Ureter (tissue), 1 donor: ENCODE measurements at regions not wholly inside any gene's neighbourhood (a gene's known extent, or its start where the extent isn't known, plus 50 kb on each side); places are given as distances from the start of the nearest gene placed in this dataset.
"Not testable (repeated sequence)": the region's sequence is repeated elsewhere in the genome, so short reads cannot be mapped to it uniquely, and the experiment has no call there.

Source experiments
- DNase-seq: peaks from one replicate; pipeline ENCODE4 v3.0.0-alpha.2; 2020; ENCODE audit warnings: low spot score
- donor health status: DM: yes; HTN: yes; CAD: no.

- no peak for DNase-seq
Observed at GRCh38 chr12:128111333-128111732, 155.6 kb upstream of the TMEM132C start.

- DNase-seq = no peak
Observed at GRCh38 chr12:128111951-128112350, 155.0 kb upstream of the TMEM132C start.

GRCh38 chr12:128113250-128113649, 153.7 kb upstream of the TMEM132C start:
- not testable (repeated sequence) for DNase-seq

GRCh38 chr12:128114485-128114884, 152.5 kb upstream of the TMEM132C start:
- no peak for DNase-seq

- DNase-seq = no peak
Observed at GRCh38 chr12:128116537-128116936, 150.4 kb upstream of the TMEM132C start.

GRCh38 chr12:128120035-128120434, 146.9 kb upstream of the TMEM132C start:
- no peak for DNase-seq

GRCh38 chr12:128121424-128121823, 145.5 kb upstream of the TMEM132C start:
- no peak for DNase-seq

GRCh38 chr12:128123096-128123495, 143.9 kb upstream of the TMEM132C start:
- no peak for DNase-seq

GRCh38 chr12:128131955-128132354, 135.0 kb upstream of the TMEM132C start:
- no peak for DNase-seq

- DNase-seq = no peak
Observed at GRCh38 chr12:128133321-128134073, 133.5 kb upstream of the TMEM132C start.

- DNase-seq = no peak
Observed at GRCh38 chr12:128137140-128137539, 129.8 kb upstream of the TMEM132C start.

GRCh38 chr12:128138125-128138524, 128.8 kb upstream of the TMEM132C start:
- no peak for DNase-seq

- no peak for DNase-seq
Observed at GRCh38 chr12:128140551-128140950, 126.4 kb upstream of the TMEM132C start.

- no peak for DNase-seq
Observed at GRCh38 chr12:128150961-128151360, 116.0 kb upstream of the TMEM132C start.

- no peak for DNase-seq
Observed at GRCh38 chr12:128155571-128155970, 111.4 kb upstream of the TMEM132C start.

- no peak for DNase-seq
Observed at GRCh38 chr12:128163086-128163485, 103.9 kb upstream of the TMEM132C start.

GRCh38 chr12:128164533-128164932, 102.4 kb upstream of the TMEM132C start:
- DNase-seq = no peak

- no peak for DNase-seq
Observed at GRCh38 chr12:128165387-128165786, 101.6 kb upstream of the TMEM132C start.

- no peak for DNase-seq
Observed at GRCh38 chr12:128168273-128168672, 98.7 kb upstream of the TMEM132C start.

- no peak for DNase-seq
Observed at GRCh38 chr12:128170181-128170580, 96.8 kb upstream of the TMEM132C start.

- DNase-seq = no peak
Observed at GRCh38 chr12:128178565-128178964, 88.4 kb upstream of the TMEM132C start.

GRCh38 chr12:128178966-128179365, 88.0 kb upstream of the TMEM132C start:
- DNase-seq = no peak

- DNase-seq = no peak
Observed at GRCh38 chr12:128180166-128180565, 86.8 kb upstream of the TMEM132C start.

GRCh38 chr12:128190052-128190451, 76.9 kb upstream of the TMEM132C start:
- DNase-seq = no peak
